ENCODE measurements at regions not wholly inside any gene's neighbourhood (a gene's known extent, or its start where the extent isn't known, plus 50 kb on each side); places are given as distances from the start of the nearest gene placed in this dataset.

DNA sequence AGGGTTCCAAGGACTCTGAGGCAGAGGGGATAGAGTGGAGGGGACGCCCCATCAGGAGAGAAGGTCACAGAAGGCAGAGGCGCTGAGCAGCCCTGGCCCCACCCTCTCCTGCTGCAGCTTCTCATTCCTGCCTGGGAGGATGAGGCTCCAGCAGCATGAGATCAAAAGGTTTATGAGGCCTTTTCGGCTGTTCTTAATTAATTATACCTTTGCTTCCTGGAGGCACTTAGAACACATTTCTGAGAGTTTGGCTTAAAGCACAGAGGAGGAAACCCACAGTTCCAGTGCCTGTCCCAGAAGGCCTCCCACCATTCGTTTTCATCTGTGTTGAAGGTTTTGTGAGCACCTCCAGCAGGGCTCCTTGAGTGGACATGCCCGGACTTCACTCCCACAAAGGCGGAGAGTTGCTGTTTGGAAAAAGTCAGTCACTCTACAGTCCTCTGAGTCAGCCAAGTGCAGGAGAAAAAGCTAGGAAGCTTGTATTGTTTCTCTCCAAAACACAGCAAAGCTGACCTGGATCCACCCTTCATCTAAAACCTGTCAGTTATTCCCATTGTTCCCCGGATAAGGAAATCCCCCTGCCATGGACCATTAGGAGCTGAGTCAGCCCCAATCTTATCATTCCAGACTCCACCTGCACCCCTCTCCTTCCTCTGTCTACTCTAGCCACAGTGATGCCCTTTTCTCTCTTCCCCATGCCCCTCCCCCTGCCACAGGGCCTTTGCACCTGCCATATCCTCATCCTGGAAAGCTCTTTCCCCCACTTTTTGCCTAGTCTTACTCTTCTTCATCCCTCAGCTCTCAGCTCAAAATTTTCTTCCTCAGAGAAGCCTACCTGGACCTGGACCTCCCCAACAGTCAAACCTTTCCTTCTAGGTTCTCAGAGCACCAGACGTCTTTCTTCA is 276.8 kb downstream of the FBXW7 start:
- TF ChIP-seq EZH2 (IDR thresholded peaks at IDR 0.05; ENCODE audit: insufficient read depth, poor library complexity, severe bottlenecking) (no peak), EZH2phosphoT487 (IDR thresholded peaks at IDR 0.05; ENCODE audit: insufficient read depth, low read depth) (no peak)

Data from GM23248 (cell line).